NCI-H345 (cell line): ENCODE measurements at regions not wholly inside any gene's neighbourhood (a gene's known extent, or its start where the extent isn't known, plus 50 kb on each side); places are given as distances from the start of the nearest gene placed in this dataset.
"Not testable (repeated sequence)": the region's sequence is repeated elsewhere in the genome, so short reads cannot be mapped to it uniquely, and the experiment has no call there.

Experiments used
- DNase-seq: peaks from one replicate; lab custom pipeline; 2025; lab: John Stamatoyannopoulos, UW

DNA sequence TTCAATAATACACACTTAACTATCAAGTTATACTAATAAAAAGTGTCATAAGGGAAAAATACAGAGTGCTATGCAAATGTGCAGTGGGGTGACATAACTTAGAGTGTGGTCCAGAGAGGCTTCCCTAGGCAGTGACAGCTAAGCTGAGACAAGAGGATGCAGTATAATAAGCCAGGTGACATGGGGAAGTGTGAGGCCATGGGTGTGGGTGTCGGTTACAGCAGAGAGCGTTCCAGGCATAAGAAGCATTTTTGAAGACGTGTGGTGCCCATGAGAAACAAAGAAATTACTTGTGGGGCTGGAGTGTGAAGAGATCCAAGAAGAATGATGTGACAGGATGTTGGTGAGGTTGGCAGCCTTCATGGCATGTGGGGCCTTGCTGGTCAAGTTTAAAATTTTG, 78.1 kb upstream of the PICALM start:
- no peak for DNase-seq

DNA sequence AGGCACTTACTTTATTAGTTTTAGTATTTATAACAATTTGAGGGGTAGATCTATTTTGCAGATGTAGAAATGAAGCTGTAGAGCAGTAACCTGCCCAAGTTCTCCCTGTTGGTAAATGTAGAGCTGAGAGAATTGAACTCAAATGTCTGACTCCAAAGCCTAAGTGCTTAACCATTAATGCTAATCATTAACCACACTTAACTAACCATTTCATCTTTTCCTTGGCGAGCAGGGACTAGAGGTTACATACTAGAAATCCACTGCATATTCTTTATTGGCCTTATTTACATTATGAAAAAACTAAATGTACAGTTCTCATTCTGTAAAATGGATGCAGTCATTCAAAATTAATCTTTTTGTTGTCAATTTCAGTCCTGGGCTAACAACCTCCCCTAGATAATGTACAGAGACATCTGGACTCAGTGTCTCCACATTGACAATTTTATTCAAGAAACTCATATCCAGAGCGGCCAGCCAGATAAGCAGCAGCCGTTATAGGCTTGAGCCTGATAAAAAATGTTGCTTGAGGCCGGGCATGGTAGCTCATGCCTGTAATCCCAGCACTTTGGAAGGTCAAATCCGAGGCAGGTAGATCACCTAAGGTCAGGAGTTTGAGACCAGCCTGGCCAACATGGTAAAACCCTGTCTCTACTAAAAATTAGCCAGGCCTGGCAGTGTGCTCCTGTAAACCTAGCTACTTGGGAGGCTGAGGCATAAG, 76.7 kb upstream of the PICALM start:
- DNase-seq: no peak

DNA sequence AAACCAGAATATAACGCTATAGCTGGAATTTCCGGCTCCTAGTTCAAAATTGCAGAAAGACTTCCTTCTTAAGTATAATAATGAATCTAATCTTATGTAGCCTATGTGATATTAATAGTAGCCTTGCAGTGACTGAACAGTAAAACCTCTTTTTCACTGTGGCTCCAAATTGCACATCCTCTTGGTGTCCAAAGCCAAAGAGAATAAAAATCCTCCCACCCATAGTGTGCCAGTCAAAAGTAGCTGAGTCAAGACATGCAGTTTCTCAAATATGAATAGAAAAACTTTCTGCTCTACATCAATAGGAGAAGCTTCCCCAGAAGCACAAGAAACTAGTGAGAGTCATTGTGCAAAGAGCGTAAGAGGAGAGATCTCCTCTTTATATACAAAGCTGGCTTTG, 76.0 kb upstream of the PICALM start:
- DNase-seq: no peak

DNA sequence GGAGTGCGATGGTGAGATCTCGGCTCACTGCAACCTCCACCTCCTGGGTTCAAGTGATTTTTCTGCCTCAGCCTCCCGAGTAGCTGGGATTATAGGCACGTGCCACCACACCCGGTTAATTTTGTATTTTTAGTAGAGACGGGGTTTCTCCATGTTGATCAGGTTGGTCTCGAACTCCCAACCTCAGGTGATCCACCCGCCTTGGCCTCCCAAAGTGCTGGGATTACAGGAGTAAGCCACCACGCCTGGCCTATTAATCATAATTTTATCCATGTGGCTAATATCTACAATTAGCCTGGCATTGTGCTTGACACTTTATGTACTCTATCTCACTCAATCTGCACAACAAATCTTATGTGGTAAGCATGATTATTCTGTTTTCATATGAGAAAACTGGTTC, 75.2 kb upstream of the PICALM start:
- not testable (repeated sequence) for DNase-seq

DNA sequence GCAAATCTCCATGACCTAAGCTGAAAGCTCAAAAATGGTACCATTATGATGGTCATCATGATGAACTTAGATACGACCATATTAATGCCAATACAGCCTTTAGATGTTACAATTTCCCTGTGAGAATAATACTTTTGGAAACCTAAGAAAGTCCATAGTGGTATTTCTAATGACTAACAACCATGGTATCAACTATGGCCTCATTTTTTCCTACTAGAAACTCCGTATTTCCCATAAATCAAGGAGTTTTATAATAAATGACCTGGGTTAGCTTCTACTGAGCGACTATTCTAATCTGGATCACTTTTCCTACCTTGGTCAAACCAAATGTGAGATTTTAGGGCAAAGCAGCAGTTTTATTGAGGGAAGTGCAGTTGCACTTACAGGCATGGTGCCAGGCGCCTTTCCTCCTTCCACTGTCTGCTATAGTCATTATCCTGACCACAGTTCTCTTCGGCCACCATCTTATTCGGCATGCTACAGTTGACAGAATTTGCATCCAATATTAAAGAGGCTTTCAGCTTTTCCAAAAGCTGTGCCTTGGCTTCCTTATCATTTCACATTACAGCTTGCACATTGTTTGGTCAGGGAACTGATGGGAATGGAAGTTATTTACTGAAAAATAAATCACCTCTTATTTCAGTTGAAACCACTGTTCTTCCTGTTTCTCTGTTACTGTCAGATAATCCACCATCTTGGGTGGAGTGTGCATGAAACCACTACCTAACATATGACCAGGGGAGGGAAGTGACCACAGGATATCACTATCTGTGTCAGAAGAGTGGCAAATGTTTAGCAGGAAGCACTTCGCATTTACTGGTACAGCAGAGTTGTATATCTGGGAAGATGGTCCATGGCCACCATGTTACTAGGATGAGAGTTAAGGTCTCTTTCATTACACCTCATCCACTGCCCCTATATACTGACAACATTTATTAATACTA, 74.5 kb upstream of the PICALM start:
- no peak for DNase-seq

DNA sequence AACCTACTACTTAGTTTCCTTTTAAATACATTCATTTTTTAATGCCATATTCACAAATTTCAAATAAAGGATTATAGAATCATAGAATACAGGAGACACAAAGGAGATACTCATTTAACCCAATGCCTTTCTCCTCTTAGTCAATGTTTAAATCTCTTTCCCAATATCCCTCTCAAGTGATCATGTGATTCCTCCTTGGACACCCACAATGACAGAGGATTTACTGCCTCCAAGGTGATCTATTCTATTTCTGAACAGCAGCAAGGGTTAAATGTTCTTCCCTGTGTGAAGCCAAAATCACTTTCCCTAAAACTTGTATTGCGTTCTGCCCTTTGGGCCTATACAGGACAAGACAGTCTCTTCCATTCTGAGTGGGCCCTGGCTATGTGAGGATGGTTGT, 73.3 kb upstream of the PICALM start:
- no peak for DNase-seq

DNA sequence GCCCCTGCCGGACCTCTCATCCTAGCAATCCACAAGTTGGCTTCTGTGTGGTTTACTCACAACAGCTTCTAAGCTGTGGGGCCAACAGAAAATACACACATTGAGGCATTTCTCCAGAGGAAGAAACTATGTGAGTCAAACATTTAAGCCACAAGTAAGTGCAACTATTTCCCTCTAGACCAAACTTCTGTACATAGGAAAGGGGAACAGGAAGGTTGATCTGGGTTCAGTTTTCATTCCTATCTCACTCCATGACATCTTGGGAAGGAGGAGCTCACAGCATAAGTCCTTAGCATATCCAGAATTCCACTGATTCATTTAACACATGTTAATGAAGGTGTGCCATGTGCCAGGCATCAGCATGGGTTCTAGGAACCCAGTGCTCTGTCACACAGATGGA, 72.8 kb upstream of the PICALM start:
- DNase-seq: no peak

DNA sequence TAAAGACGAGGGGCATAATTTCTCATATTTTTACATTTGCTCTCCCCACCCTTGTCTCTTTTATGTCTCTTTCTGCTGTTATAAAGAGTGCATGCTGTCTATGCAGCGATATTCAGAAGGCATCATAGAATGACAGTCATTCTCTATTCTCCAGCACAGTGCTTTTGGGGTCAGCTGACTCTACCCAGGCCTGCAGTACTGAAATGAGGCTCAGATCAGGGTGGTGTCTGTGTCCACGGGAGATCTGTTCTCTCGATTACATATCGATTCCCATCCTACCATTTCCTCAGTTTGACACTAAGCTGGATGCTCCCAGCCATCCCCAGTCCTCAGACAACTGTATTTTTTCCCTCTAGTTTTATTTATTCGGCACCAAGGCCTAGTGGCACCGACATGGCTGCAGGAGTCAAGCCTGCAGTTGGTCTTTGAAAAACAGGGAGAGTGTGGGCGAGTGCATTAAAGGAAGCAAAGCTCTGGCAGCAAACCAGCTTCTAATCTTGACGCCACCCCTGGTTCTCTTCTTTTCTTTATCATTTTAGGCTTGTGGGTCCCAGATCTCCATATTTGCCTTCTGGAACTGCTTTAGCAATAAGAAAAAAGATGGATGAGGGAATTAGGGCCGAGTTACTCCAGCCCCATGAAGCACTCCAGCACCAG, 71.6 kb upstream of the PICALM start:
- DNase-seq: no peak

DNA sequence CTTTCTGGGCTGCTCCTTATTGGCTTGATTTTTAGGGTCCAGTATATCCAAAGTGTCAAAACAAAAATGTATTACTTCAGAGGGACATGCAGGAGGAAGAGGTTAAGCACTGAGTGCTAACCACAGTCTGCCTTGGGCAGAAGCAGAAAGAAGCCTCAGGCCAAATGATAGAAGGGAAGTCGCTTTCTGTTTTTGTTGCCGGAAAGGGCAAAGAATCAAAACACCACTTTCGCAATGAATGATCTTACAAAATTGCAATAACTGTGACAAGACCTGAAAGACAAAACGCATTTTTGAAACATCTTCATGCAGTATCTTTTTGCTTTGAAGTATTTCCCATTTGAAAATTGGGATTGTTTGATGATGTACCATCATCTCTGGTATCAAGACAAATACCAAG, 70.1 kb upstream of the PICALM start:
- DNase-seq: no peak

DNA sequence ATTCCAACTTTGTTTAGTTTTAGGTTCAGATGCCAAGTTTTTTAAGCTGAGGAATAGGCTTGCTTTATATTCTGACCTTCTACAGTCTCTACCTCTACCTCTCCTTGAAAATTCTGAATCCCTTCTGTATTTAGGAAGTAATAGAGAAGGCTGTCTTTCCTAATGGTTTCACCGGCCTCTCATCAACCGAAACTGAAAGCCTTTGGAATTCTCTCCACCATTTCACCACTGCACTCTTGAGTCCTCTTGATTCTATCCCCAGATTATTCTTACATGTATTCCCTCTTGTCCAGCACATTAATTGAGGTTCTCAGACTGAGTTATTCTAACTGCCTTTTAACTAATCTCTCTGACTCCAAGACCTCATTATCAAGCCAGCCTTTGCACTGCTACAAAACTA, 67.7 kb upstream of the PICALM start:
- DNase-seq: no peak

DNA sequence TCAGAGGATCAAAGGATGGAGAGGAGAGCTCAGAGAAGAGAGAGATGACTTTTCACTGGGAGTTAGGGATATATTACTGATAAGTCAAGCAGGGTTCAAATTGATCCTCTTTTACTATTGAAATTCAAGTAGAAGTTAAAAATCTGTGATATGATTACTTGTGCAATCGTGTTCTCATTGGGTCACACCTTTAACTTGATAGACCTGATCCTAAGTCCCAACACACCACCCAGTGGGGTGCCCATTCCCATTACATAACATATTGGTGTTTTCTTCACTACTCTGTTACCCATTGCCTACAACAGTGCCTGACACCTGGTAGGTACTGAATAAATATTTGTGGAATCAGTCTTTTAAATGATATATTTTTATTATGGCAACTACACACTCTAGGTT, 66.4 kb upstream of the PICALM start:
- DNase-seq: no peak

DNA sequence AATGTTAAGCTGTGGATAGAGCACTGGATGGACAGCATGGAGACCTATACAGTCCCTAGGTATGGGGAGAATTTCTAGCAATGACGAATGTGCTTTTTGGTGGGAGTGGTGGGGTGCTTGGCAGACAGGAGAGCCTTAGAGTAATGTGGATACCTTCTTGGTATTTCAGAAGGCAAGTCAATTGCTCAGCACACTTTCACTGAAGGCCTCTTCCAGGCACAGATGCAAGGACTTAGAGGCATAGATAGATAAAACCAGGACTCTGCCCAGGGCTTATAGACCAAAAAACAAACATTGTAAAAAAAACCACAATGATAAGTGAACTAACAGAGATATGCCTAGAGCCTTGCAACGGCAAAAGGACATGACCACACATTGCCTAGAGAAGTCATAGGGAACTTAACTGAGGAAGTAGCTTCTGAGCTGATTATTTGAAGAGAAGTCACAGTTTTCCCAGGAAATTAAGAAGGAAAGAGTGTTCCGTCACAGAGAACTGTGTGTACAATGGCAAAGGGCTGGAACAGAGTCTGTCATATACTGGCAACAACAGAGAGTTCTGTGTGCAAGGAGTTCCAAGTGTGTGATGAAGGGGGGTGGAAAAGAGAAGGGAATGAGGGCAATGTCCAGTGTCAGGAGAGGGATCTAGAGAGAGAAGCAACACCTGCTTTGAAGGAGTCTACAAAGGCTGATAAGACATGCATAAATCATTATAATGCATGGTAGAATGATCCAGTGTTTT, 65.9 kb upstream of the PICALM start:
- DNase-seq: no peak

DNA sequence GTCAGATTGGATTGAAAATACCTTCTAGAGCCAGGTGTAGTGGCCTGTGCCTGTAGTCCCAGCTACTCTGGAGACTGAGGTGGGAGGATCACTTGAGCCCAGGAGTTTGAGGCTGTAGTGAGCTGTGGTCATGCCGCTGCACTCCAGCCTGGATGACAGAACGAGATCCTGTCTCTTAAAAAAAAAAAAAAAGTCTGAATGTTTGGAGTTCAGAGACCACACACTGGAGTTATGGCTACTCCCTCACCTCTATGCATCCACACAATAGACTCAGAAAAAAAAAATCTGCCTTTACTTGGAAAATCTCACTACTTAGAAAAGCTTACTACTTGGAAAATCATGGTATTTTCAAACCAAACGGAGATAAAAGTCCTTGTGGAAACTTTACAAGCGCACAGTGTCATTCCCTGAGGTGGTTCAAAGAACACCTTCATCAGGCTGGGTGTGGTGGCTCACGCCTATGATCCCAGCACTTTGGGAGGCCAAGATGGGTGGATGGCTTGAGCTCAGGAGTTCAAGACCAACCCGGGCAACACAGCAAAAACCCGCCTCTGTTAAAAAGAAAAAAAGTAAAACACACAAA, 63.9 kb upstream of the PICALM start:
- DNase-seq: no peak

DNA sequence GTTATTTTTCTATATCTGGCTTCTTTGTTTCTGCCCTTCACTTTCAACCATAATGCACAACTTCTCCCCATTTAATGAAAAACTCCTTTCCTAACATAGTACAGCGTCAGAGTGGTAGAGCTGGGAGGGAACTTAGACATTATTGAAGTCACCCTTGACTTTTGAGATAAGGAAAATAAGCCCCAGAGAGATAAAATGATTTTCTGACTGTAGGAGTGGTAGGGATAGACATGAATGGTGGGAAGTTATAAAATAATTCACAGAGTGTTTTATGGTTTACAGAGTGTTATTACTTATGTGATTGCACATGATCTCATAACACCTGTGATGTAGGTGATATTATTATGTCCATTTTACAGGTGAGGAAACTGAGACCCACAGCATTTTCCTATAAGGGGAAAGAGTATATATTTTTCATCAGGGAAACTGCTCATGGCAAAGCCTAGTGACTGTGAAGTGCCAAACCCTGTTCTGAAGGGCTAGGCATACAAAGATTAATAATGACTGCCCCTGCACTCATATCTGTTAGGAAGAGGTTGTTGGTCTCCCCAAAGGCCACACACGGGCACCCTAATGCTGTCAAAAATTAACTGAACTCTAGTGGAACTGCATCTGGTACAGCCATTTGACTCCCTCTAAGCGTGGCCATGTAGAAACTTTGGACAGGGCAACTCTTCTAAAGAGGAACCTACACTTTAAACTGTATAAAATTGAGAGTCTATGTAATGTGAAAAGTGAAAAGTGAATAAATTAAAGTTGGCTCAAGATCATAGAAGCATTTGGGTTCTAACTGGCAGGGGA, 61.1 kb upstream of the PICALM start:
- no peak for DNase-seq

DNA sequence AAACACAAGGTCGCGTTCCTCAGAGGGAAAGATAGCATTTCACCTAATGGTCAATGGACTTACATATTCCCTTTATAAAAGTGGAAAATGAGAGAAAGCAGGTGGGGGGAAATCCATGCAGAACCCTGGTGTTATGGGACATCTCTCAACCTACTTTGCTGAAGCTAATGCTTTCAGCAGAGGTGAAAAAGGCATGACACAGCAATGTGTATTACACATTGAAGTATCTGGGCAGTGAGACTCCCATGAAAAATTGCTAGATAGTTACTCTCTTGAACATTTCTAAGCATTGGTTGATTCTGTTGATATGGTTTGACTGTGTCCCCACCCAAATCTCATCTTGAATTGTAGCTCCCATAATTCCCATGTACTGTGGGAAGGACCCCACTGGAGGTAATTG, 60.0 kb upstream of the PICALM start:
- no peak for DNase-seq

DNA sequence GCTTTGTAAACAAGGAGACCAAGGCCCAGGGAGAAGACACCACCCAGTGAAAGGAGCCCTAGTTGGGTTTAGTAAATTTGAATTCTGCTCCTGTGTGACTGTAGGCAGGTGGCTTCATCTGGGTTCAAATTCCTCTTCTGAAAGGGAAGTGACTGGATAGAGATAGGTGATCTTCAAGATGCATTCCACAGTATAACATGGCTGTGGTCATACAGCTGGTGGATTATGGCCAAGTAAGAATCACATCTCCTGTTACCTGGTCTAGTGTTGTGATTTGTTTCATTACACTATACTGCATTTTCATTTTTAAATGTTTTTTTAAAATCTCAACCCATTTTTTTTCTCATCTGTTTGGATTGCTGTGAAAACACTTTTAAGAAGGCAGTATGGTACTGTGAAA, 58.0 kb upstream of the PICALM start:
- DNase-seq: no peak

DNA sequence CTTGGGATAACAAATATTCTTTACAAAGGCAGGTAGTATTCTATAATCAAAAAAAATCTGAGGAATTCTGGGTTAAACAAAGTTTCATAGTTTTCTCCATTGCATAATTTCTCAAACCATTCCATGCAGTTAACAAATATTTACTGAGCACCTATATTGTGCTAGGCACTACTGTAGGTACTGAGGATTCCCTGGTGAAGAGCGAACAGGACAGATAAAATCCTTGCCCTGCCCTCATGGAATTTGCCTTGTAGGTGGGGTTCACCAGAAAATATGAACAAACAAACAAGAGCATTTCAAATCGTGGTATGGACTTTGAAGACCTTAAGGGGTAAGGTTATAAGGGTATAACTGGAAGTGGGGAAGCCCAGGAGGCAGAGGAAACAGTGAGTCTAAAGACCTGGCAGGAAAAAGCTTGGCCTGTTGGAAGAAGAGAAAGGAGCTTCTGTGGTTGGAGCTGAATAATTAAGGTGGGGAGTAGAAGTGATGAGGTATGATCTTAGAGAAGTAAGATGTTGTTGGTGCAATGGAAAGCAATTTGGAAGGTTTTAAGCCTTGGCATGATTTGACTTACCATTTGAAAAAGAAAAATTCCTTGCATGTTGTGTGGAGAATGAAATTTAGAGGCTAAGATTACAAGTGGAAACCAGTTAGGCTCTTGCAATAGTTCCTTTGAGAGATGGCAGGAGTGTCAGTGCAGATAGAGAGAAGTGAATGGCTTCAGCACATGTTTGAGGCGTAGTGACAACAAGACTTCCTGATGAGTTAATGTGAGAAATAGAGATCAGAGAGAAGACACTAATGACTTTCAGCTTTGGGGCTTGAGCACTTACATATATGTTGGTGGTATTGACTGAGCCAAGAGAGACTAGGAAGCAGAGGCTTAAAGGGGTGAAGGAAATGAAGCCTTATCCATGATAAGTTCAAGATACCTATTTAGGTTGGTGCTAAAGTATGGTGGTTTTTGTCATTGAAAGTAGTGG, 55.7 kb upstream of the PICALM start:
- no peak for DNase-seq

DNA sequence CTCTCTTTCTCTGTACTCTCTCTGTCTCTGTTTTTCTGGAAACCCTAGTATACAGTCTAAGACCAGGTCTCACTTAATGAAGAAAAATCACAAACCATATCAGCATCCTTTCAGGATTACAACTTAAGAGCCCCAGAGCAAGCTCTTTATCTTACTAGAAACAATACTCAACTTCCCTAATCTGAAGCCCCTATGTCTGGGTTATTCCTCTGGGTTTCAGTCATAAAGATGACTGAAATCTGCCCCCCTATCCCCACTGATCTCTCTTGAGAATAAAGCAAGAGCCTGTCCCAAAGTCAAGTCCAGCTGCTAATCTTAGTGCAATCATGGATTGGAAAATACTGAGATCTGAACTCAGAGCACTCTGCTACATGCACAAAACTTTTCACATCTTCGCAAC, 53.9 kb upstream of the PICALM start:
- DNase-seq: no peak

DNA sequence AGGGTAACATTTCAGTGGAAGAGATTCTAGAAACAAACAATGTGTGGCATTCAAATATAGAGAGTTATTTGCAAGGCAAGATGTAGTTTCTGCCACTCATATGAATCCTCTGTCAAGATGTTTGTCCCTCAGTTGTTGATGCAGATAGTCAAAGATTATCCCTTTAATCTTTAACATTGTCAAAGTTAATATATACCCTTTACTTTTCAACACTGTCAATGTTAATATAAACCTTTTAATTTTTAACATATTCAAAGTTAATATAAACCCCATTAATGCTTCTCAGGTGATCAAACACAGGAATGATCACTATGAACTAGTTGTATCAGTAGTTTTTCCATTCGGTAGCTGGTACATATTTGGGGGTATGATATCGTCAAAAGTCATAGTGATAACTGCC, 51.9 kb upstream of the PICALM start:
- DNase-seq: no peak

DNA sequence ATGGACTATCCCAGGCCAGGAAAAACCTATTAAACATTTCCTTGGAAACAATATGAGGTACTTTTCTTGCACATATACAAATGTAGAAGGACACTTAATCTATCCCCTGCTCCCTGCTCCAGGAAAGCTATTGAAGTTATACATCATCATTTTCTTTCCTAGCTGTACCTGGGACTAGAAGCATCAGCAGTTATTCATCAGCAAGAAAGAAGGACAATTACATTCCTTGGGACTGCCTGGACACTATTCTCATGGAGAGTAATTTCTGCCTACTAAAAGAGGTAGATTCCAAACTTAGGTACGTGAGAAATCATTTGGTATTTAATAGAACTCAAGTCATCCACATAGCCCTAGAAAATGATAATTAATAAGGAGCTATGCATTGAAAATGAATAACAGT, 51.0 kb upstream of the PICALM start:
- no peak for DNase-seq
